ENCODE measurements at regions not wholly inside any gene's neighbourhood (a gene's known extent, or its start where the extent isn't known, plus 50 kb on each side); places are given as distances from the start of the nearest gene placed in this dataset.

DNA sequence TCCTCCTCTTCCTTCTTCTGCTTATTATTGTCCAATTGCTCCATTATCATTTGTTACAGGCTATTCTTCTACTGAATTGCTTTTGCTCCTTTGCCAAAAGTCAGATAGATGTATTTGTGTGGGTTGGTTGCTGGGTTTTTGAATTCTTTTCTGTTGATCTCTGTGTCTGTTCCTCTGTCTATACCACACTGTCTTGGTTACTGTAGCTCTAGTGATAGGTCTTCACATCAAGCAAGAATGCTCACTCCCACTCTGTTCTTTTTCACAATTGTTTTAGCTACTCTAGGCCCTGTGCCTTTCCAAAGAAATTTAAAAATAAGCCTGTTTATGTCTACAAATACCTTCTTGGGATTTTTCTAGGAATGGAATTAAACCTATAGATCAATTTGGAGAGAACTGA lies 217.2 kb downstream of the GALR1 start:
- TF ChIP-seq, protein P1, sequence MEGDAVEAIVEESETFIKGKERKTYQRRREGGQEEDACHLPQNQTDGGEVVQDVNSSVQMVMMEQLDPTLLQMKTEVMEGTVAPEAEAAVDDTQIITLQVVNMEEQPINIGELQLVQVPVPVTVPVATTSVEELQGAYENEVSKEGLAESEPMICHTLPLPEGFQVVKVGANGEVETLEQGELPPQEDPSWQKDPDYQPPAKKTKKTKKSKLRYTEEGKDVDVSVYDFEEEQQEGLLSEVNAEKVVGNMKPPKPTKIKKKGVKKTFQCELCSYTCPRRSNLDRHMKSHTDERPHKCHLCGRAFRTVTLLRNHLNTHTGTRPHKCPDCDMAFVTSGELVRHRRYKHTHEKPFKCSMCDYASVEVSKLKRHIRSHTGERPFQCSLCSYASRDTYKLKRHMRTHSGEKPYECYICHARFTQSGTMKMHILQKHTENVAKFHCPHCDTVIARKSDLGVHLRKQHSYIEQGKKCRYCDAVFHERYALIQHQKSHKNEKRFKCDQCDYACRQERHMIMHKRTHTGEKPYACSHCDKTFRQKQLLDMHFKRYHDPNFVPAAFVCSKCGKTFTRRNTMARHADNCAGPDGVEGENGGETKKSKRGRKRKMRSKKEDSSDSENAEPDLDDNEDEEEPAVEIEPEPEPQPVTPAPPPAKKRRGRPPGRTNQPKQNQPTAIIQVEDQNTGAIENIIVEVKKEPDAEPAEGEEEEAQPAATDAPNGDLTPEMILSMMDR (IDR thresholded peaks at IDR 0.05), result no peak
- TF ChIP-seq POLR2A (IDR thresholded peaks at IDR 0.05) (no peak), POLR2AphosphoS5 (IDR thresholded peaks at IDR 0.05; ENCODE audit: insufficient read depth in 1 of 2, low read depth in 1 of 2) (no peak)

Data from vagina (tissue), 2 donors.